Hepatocyte (in vitro differentiated cells): ENCODE measurements at regions not wholly inside any gene's neighbourhood (a gene's known extent, or its start where the extent isn't known, plus 50 kb on each side); places are given as distances from the start of the nearest gene placed in this dataset.

ENCODE experiments used
- DNase-seq: peaks from one replicate; pipeline ENCODE4 v3.0.0-alpha.2; 2016; ENCODE audit warnings: low spot score
- H2AFZ ChIP-seq: fragments of 200-600 bp; sonication (generic); 2 replicates; pipeline ENCODE4 v1.6.0; 2016; ENCODE audit warnings: antibody characterized with exemption, mild to moderate bottlenecking
- H3K27ac ChIP-seq: fragments of 200-600 bp; sonication (generic); 2 replicates; pipeline ENCODE4 v1.5.1; 2016; ENCODE audit warnings: mild to moderate bottlenecking
- H3K27me3 ChIP-seq: fragments of 200-600 bp; sonication (generic); 2 replicates; pipeline ENCODE4 v1.6.1; 2016
- H3K36me3 ChIP-seq: fragments of 200-600 bp; sonication (generic); replicated peaks from 2 replicates; pipeline ENCODE4 v1.5.1; 2016; ENCODE audit warnings: low read depth; ENCODE audit not compliant: insufficient read depth
- H3K4me1 ChIP-seq: fragments of 200-600 bp; sonication (generic); 2 replicates; pipeline ENCODE4 v1.5.1; 2016; ENCODE audit warnings: mild to moderate bottlenecking, moderate library complexity; ENCODE audit not compliant: insufficient read depth
- H3K4me2 ChIP-seq: fragments of 200-600 bp; sonication (generic); 2 replicates; pipeline ENCODE4 v1.6.0; 2016
- H3K4me3 ChIP-seq: fragments of 200-600 bp; sonication (generic); 2 replicates; pipeline ENCODE4 v1.5.1; 2016; ENCODE audit warnings: mild to moderate bottlenecking
- H3K79me2 ChIP-seq: fragments of 200-600 bp; sonication (generic); 2 replicates; pipeline ENCODE4 v1.6.0; 2017; ENCODE audit warnings: mild to moderate bottlenecking
- H3K9me2 ChIP-seq: fragments of 200-600 bp; sonication (generic); replicated peaks from 2 replicates; pipeline ENCODE4 v1.6.0; 2017; ENCODE audit warnings: mild to moderate bottlenecking; ENCODE audit not compliant: insufficient read depth
- H3K9me3 ChIP-seq: fragments of 200-600 bp; sonication (generic); 2 replicates; pipeline ENCODE4 v1.5.1; 2016; ENCODE audit warnings: low read depth, mild to moderate bottlenecking
- H4K20me1 ChIP-seq: fragments of 200-600 bp; sonication (generic); 2 replicates; pipeline ENCODE4 v1.6.0; 2016; ENCODE audit warnings: mild to moderate bottlenecking; ENCODE audit not compliant: insufficient read depth, poor library complexity, severe bottlenecking
- CTCF ChIP-seq: fragments of 200-600 bp; sonication (generic); IDR thresholded peaks from 2 replicates; pipeline ENCODE4 v1.5.1; 2016; ENCODE audit warnings: antibody characterized with exemption, mild to moderate bottlenecking; ENCODE audit not compliant: poor library complexity
- EZH2 ChIP-seq: fragments of 200-600 bp; sonication (generic); IDR thresholded peaks from 2 replicates; pipeline ENCODE4 v1.6.1; 2016; ENCODE audit warnings: antibody characterized with exemption, mild to moderate bottlenecking, borderline replicate concordance
- EZH2phosphoT487 ChIP-seq: fragments of 200-600 bp; sonication (generic); IDR thresholded peaks from one replicate; pipeline ENCODE4 v1.6.1; 2018; ENCODE audit warnings: antibody characterized with exemption, mild to moderate bottlenecking, low read depth, moderate library complexity; ENCODE audit not compliant: unreplicated experiment, severe bottlenecking
- WGBS: methylation state at CpG from one replicate; pipeline ENCODE4 v1.1.6; 2016; ENCODE audit warnings: low lambda C conversion rate; ENCODE audit errors: missing lambda C conversion rate; 5-methylcytosine and 5-hydroxymethylcytosine counted together

- H3K9me3 ChIP-seq, result no peaks in the 10 kb centered on the region
- no peaks in the 10 kb centered on the region for H3K79me2 ChIP-seq
- H2AFZ ChIP-seq, result no peak overlapping the region
- H3K9me2 ChIP-seq, result peaks cover 3% of the 10 kb centered on the region
- no peak overlapping the region for H3K27ac ChIP-seq
- no peaks in the 10 kb centered on the region for H4K20me1 ChIP-seq
- H3K4me1 ChIP-seq, result no peaks in the 10 kb centered on the region
- H3K27me3 ChIP-seq, result no peaks in the 10 kb centered on the region
- H3K4me3 ChIP-seq, result no peak overlapping the region
- 89% methylated on average over 1 of the region's 1 CpG for WGBS
- no peaks in the 10 kb centered on the region for H3K36me3 ChIP-seq
- DNase-seq, result no peak
- no peak overlapping the region for H3K4me2 ChIP-seq
- TF ChIP-seq EZH2phosphoT487 (no peak), CTCF (no peak), EZH2 (no peak)
These were observed 69.6 kb upstream of the COL24A1 start for GRCh38 chr1:86226204-86226603.

GRCh38 chr1:86224651-86225310 is 68.2 kb upstream of the COL24A1 start:
- Histone ChIP-seq H3K4me3 (no peak overlapping the region), H3K27me3 (no peaks in the 10 kb centered on the region), H3K9me3 (no peaks in the 10 kb centered on the region), H3K36me3 (no peaks in the 10 kb centered on the region), H3K4me1 (no peaks in the 10 kb centered on the region), H2AFZ (no peak overlapping the region), H3K79me2 (no peaks in the 10 kb centered on the region), H3K4me2 (no peak overlapping the region), H4K20me1 (no peaks in the 10 kb centered on the region), H3K27ac (no peak overlapping the region), H3K9me2 (peaks cover 3% of the 10 kb centered on the region)
- 90% methylated on average over 5 of the region's 5 CpGs for WGBS
- no peak for DNase-seq
- no peak for TF ChIP-seq CTCF

- Histone ChIP-seq H3K27ac (no peak overlapping the region), H3K36me3 (no peaks in the 10 kb centered on the region), H2AFZ (no peak overlapping the region), H3K4me2 (no peak overlapping the region), H3K27me3 (no peaks in the 10 kb centered on the region), H3K9me2 (no peaks in the 10 kb centered on the region), H3K79me2 (no peaks in the 10 kb centered on the region), H4K20me1 (no peaks in the 10 kb centered on the region), H3K9me3 (no peaks in the 10 kb centered on the region), H3K4me3 (no peak overlapping the region), H3K4me1 (no peaks in the 10 kb centered on the region)
- DNase-seq, result no peak
- TF ChIP-seq EZH2phosphoT487, result no peak
- TF ChIP-seq CTCF, result no peak
- no peak for TF ChIP-seq EZH2
- WGBS, result 63% methylated on average over 5 of the region's 5 CpGs
These were observed 62.3 kb upstream of the COL24A1 start for GRCh38 chr1:86218859-86219258.

GRCh38 chr1:86214605-86215004 is 58.0 kb upstream of the COL24A1 start:
- no peaks in the 10 kb centered on the region for H3K4me1 ChIP-seq
- no peak overlapping the region for H3K27ac ChIP-seq
- no peak for TF ChIP-seq EZH2
- TF ChIP-seq EZH2phosphoT487, result no peak
- no peak for TF ChIP-seq CTCF
- H2AFZ ChIP-seq, result no peak overlapping the region
- H3K9me3 ChIP-seq, result no peaks in the 10 kb centered on the region
- no peaks in the 10 kb centered on the region for H3K36me3 ChIP-seq
- no peaks in the 10 kb centered on the region for H4K20me1 ChIP-seq
- no peak overlapping the region for H3K4me2 ChIP-seq
- H3K27me3 ChIP-seq, result no peaks in the 10 kb centered on the region
- H3K9me2 ChIP-seq, result no peaks in the 10 kb centered on the region
- no peak for DNase-seq
- H3K4me3 ChIP-seq, result no peak overlapping the region
- 100% methylated on average over 2 of the region's 2 CpGs for WGBS
- H3K79me2 ChIP-seq, result no peaks in the 10 kb centered on the region
